Ectodermal cell (in vitro differentiated cells): ENCODE measurements at regions not wholly inside any gene's neighbourhood (a gene's known extent, or its start where the extent isn't known, plus 50 kb on each side); places are given as distances from the start of the nearest gene placed in this dataset.
"Not testable (repeated sequence)": the region's sequence is repeated elsewhere in the genome, so short reads cannot be mapped to it uniquely, and the experiment has no call there.

Experiments used
- H3K27ac ChIP-seq: 2 replicates; pipeline ENCODE4 v1.7.0; 2013; ENCODE audit warnings: mild to moderate bottlenecking, low read depth, low read length; ENCODE audit not compliant: insufficient read depth, poor library complexity, severe bottlenecking
- H3K27me3 ChIP-seq: 2 replicates; pipeline ENCODE4 v1.7.0; 2013; ENCODE audit warnings: mild to moderate bottlenecking, low read length; ENCODE audit not compliant: insufficient read depth, control insufficient read depth, poor library complexity, severe bottlenecking
- H3K36me3 ChIP-seq: one replicate; pipeline ENCODE4 v1.7.0; 2013; ENCODE audit warnings: low read length; ENCODE audit not compliant: control insufficient read depth, insufficient read depth
- H3K4me1 ChIP-seq: one replicate; pipeline ENCODE4 v1.7.0; 2013; ENCODE audit warnings: low read length; ENCODE audit not compliant: control insufficient read depth, insufficient read depth
- H3K4me3 ChIP-seq: 2 replicates; pipeline ENCODE4 v1.7.0; 2013; ENCODE audit warnings: low read depth, low read length, control low read depth; ENCODE audit not compliant: insufficient read depth
- H3K9me3 ChIP-seq: 2 replicates; pipeline ENCODE4 v1.7.0; 2013; ENCODE audit warnings: mild to moderate bottlenecking, low read length, moderate library complexity; ENCODE audit not compliant: control insufficient read depth
- whole genome bisulfite sequencing, 2 experiments: methylation state at CpG; one replicate each; pipeline ENCODE4 v1.1.7; 2013; ENCODE audit warnings: missing lambda C conversion rate in 2 of 2; 5-methylcytosine and 5-hydroxymethylcytosine counted together

GRCh38 chr3:164048451-164048850 is 1029.8 kb downstream of the SI start:
- H3K27me3 ChIP-seq = no peaks in the 10 kb centered on the region
- no peaks in the 10 kb centered on the region for H3K4me1 ChIP-seq
- H3K36me3 ChIP-seq = no peaks in the 10 kb centered on the region
- no peak overlapping the region for H3K27ac ChIP-seq
- H3K4me3 ChIP-seq = no peak overlapping the region
- 100% methylated on average over 2 to 3 of the region's 4 CpGs for WGBS, 2 experiments
- H3K9me3 ChIP-seq = no peaks in the 10 kb centered on the region

- Histone ChIP-seq H3K9me3 (no peaks in the 10 kb centered on the region), H3K27ac (no peak overlapping the region), H3K4me3 (no peak overlapping the region), H3K27me3 (no peaks in the 10 kb centered on the region), H3K36me3 (no peaks in the 10 kb centered on the region), H3K4me1 (no peaks in the 10 kb centered on the region)
- WGBS, 2 experiments = 76 to 88% methylated on average over 2 of the region's 2 CpGs
Measured at GRCh38 chr3:164040991-164041390, 1037.3 kb downstream of the SI start.

DNA sequence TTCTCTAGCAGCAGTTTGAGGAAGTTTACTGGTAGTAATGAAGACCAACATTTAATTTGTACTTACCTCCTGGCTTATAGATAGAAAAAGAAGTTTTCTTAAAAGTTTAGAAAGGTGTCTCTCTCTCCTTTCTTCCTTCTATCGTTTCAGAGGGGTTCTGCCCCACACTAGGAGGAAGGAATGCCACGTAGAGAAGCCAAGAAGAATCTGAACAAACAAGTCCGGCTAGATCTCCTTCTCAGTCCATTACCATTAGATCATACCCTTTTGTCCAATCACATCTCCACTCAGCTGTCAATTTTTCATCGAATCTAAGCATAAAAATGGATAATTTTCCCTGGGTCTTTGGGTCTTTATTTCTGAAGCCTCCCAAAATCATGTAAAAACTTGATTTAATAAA is 1048.1 kb downstream of the SI start:
- WGBS, 2 experiments = 83 to 91% methylated on average over 4 of the region's 4 CpGs
- no peak overlapping the region for H3K27ac ChIP-seq
- H3K36me3 ChIP-seq = no peaks in the 10 kb centered on the region
- H3K4me1 ChIP-seq = no peaks in the 10 kb centered on the region
- H3K4me3 ChIP-seq = no peak overlapping the region
- no peaks in the 10 kb centered on the region for H3K27me3 ChIP-seq
- no peaks in the 10 kb centered on the region for H3K9me3 ChIP-seq

DNA sequence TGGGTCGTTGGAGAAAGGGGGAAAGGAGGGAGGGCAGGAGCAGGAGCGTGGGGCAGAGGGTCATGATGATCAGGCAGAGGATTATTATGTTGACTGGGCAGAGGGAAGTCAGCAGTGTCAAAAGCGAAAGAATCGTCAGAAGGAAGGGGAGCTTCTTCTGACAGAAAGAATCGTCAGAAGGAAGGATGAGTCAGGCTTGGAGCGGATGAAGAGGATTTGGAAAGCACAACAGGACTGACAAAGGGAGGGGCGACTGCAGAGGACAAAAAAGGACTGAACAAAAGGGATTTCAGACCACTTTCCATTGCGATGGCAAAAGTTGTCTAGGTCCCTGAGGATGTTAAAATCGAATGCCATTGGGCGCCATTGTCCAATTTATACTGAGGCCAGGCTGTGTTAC is 1053.5 kb downstream of the SI start:
- Histone ChIP-seq H3K27me3 (no peaks in the 10 kb centered on the region), H3K4me3 (no peak overlapping the region), H3K27ac (no peak overlapping the region), H3K4me1 (no peaks in the 10 kb centered on the region), H3K36me3 (no peaks in the 10 kb centered on the region), H3K9me3 (no peaks in the 10 kb centered on the region)
- 90% methylated on average over 10 of the region's 10 CpGs for WGBS, 2 experiments

GRCh38 chr3:164023480-164023879 is 1054.8 kb downstream of the SI start:
- Histone ChIP-seq H3K36me3 (no peaks in the 10 kb centered on the region), H3K9me3 (no peaks in the 10 kb centered on the region), H3K27ac (no peak overlapping the region), H3K27me3 (no peaks in the 10 kb centered on the region), H3K4me1 (no peaks in the 10 kb centered on the region), H3K4me3 (no peak overlapping the region)
- WGBS, 2 experiments = 69 to 74% methylated on average over 4 of the region's 4 CpGs

DNA sequence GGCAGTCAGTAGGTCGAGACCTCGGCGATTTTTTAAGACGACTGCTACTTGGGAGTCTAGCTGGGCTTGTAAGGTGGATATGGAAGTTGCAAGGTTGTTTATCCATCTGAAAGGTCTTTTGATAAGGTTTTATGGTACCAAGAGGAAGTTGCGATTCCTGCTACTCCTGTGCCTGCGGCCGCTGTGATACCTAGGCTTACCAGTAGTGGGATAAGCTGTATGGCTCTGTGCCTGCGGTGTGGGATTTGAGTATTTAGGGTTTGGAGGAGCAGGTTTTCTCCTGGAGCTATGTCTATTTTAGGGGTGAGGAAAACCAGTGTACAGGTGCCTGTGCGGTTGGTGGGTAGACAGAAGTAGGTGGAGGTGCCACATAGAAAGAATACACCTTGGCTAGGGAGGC is 1059.8 kb downstream of the SI start:
- Histone ChIP-seq H3K9me3 (no peaks in the 10 kb centered on the region), H3K36me3 (no peaks in the 10 kb centered on the region)

DNA sequence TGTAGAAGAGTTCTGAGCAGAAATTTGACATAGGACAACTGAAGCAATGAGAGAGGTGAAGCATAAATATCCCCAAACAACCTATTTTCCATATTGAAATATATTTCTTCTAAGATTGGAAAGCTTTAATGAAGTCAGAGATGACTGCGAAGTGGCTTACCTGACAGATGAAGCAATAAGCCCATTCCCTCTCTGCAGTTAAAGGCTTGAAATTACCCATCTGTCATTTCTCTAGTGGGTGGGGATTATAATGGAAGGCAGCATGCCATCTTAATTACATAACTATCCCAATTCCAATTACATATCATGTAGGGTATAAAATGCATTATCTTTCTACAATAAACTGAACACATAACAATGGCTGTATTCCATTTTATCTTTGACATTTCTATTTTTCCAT is 1070.5 kb downstream of the SI start:
- no peaks in the 10 kb centered on the region for H3K27me3 ChIP-seq
- H3K36me3 ChIP-seq = no peaks in the 10 kb centered on the region
- WGBS, 2 experiments = 100% methylated on average over 1 of the region's 1 CpG; no CpG with 5 or more reads in 1 of the 2 experiments
- no peak overlapping the region for H3K4me3 ChIP-seq
- H3K9me3 ChIP-seq = no peaks in the 10 kb centered on the region
- H3K27ac ChIP-seq = no peak overlapping the region
- H3K4me1 ChIP-seq = no peaks in the 10 kb centered on the region

More for the DNA sequence above, 1059.8 kb downstream of the SI start:
- no peaks in the 10 kb centered on the region for H3K27me3 ChIP-seq
- 95 to 96% methylated on average over 9 of the region's 9 CpGs for WGBS, 2 experiments
- H3K27ac ChIP-seq = no peak overlapping the region
- no peaks in the 10 kb centered on the region for H3K4me1 ChIP-seq
- H3K4me3 ChIP-seq = no peak overlapping the region

DNA sequence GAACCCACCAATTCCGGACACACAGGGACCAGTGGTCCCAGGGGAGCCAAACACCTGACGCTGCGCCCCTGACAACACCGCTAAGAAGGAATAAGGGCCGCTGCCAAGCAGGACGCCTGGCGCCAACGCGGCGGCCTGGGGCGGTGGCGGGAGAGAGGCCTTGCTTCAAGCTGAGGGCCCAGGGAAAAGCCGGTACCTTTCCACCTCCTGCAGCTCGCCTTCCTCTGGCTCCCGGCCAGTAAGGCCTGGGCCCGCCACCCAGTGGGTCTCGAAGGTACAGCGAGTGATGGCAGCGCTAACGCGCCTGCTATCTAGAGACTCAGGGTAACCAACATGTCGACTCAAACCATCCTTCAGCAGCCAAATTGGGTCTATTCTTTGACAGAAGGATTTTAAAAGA is 1074.1 kb downstream of the SI start:
- H3K4me3 ChIP-seq = no peak overlapping the region
- no peak overlapping the region for H3K27ac ChIP-seq
- no peaks in the 10 kb centered on the region for H3K4me1 ChIP-seq
- H3K27me3 ChIP-seq = no peaks in the 10 kb centered on the region
- 93 to 97% methylated on average over 21 to 22 of the region's 22 CpGs for WGBS, 2 experiments
- no peaks in the 10 kb centered on the region for H3K36me3 ChIP-seq
- no peaks in the 10 kb centered on the region for H3K9me3 ChIP-seq

GRCh38 chr3:164003016-164003415 is 1075.3 kb downstream of the SI start:
- not testable (repeated sequence) for H3K27me3 ChIP-seq, H3K36me3 ChIP-seq
- 90 to 93% methylated on average over 21 of the region's 21 CpGs for WGBS, 2 experiments

GRCh38 chr3:163983940-163984339 is 1094.4 kb downstream of the SI start:
- Histone ChIP-seq H3K9me3 (no peaks in the 10 kb centered on the region), H3K4me1 (no peaks in the 10 kb centered on the region), H3K27me3 (no peaks in the 10 kb centered on the region), H3K27ac (no peak overlapping the region), H3K36me3 (no peaks in the 10 kb centered on the region), H3K4me3 (no peak overlapping the region)
- WGBS, 2 experiments = 95 to 98% methylated on average over 6 of the region's 6 CpGs

More at GRCh38 chr3:164003016-164003415, 1075.3 kb downstream of the SI start:
- H3K27ac ChIP-seq, H3K9me3 ChIP-seq, H3K4me1 ChIP-seq, H3K4me3 ChIP-seq: not testable (repeated sequence)

- Histone ChIP-seq H3K36me3 (no peaks in the 10 kb centered on the region), H3K4me1 (no peaks in the 10 kb centered on the region), H3K9me3 (no peaks in the 10 kb centered on the region), H3K27me3 (no peaks in the 10 kb centered on the region), H3K4me3 (no peak overlapping the region), H3K27ac (no peak overlapping the region)
Measured at GRCh38 chr3:163971861-163972260, 1106.4 kb downstream of the SI start.
